ENCODE measurements at regions not wholly inside any gene's neighbourhood (a gene's known extent, or its start where the extent isn't known, plus 50 kb on each side); places are given as distances from the start of the nearest gene placed in this dataset.

GRCh38 chr2:196452758-196453157 is 186.8 kb upstream of the CCDC150 start:
- TF ChIP-seq CTCF (IDR thresholded peaks at IDR 0.05) (no peak), POLR2A (IDR thresholded peaks at IDR 0.05) (no peak)
